IMR-90 (cell line): ENCODE measurements at regions not wholly inside any gene's neighbourhood (a gene's known extent, or its start where the extent isn't known, plus 50 kb on each side); places are given as distances from the start of the nearest gene placed in this dataset.

Source experiments
- ATAC-seq: fragments of 200-7000 bp; cut with Tn5 transposase; 2 replicates; pipeline ENCODE4 v1.9.1; 2020; ENCODE audit warnings: low read depth, mild to moderate bottlenecking, moderate library complexity
- BruUV-seq: library from RNA; stranded (reverse); fragments of 400-500 nt; replicated peaks from 2 replicates; lab custom pipeline; 2021; lab: Mats Ljungman, UMichigan
- CTCF ChIA-PET: fragments of 300-600 bp; formaldehyde crosslinking; extraction: SDS; loops from one replicate; lab custom pipeline; 2021; ENCODE audit warnings: antibody characterized with exemption; lab: Yijun Ruan, JAX
- POLR2A ChIA-PET: fragments of 300-600 bp; sonication (Branson Sonifier 250); formaldehyde crosslinking; loops from one replicate; lab custom pipeline; 2022; ENCODE audit warnings: antibody characterized with exemption; ENCODE audit not compliant: unreplicated experiment; lab: Charles Lee
- DNase-seq: peaks from one replicate; pipeline ENCODE4 v3.0.0; 2013
- H2AFZ ChIP-seq: replicated peaks from 2 replicates; pipeline ENCODE3; 2013; ENCODE audit warnings: low read length, mild to moderate bottlenecking; ENCODE audit not compliant: poor library complexity
- H2AK5ac ChIP-seq: 2 replicates; pipeline ENCODE4 v1.6.1; 2013; ENCODE audit warnings: low read depth, low read length, inconsistent platforms
- H2AK9ac ChIP-seq: replicated peaks from 2 replicates; pipeline ENCODE3; 2013; ENCODE audit warnings: mild to moderate bottlenecking, low read depth, low read length, moderate library complexity; ENCODE audit not compliant: poor library complexity
- H2BK120ac ChIP-seq: 2 replicates; pipeline ENCODE4 v1.6.1; 2013; ENCODE audit warnings: low read depth, low read length, inconsistent platforms
- H2BK15ac ChIP-seq: 3 replicates; pipeline ENCODE4 v1.6.1; 2013; ENCODE audit warnings: low read depth, low read length, inconsistent platforms
- H2BK20ac ChIP-seq: 2 replicates; pipeline ENCODE4 v1.6.1; 2013; ENCODE audit warnings: low read depth, mild to moderate bottlenecking, inconsistent platforms, low read length, moderate library complexity
- H2BK5ac ChIP-seq: 2 replicates; pipeline ENCODE4 v1.6.1; 2013; ENCODE audit warnings: mild to moderate bottlenecking, low read depth, low read length, inconsistent platforms; ENCODE audit not compliant: poor library complexity, severe bottlenecking
- H3K14ac ChIP-seq: replicated peaks from 2 replicates; pipeline ENCODE4 v1.6.1; 2013; ENCODE audit warnings: low read depth, low read length, inconsistent platforms
- H3K18ac ChIP-seq: 2 replicates; pipeline ENCODE4 v1.6.1; 2013; ENCODE audit warnings: low read depth, low read length, control low read depth
- H3K23ac ChIP-seq: 2 replicates; pipeline ENCODE4 v1.6.1; 2013; ENCODE audit warnings: low read depth, low read length, inconsistent platforms
- H3K27ac ChIP-seq: 2 replicates; pipeline ENCODE4 v1.5.1; 2013; ENCODE audit warnings: mild to moderate bottlenecking, control low read depth, low read length; ENCODE audit not compliant: insufficient read depth
- H3K27me3 ChIP-seq: 2 replicates; pipeline ENCODE4 v1.6.1; 2013; ENCODE audit warnings: low read length; ENCODE audit not compliant: control insufficient read depth, insufficient read depth
- H3K36me3 ChIP-seq: 2 replicates; pipeline ENCODE4 v1.6.1; 2013; ENCODE audit warnings: low read length, mixed read lengths; ENCODE audit not compliant: control insufficient read depth, insufficient read depth
- H3K4ac ChIP-seq: 2 replicates; pipeline ENCODE4 v1.6.1; 2013; ENCODE audit warnings: low read depth, low read length, inconsistent platforms
- H3K4me1 ChIP-seq: 2 replicates; pipeline ENCODE4 v1.6.1; 2013; ENCODE audit warnings: low read length, mixed read lengths; ENCODE audit not compliant: control insufficient read depth, insufficient read depth
- H3K4me2 ChIP-seq: 2 replicates; pipeline ENCODE4 v1.6.1; 2013; ENCODE audit warnings: low read depth, mild to moderate bottlenecking, control low read depth, low read length, moderate library complexity
- H3K4me3 ChIP-seq: 2 replicates; pipeline ENCODE4 v1.5.1; 2013; ENCODE audit warnings: low read depth, mild to moderate bottlenecking, control low read depth, low read length, moderate library complexity; ENCODE audit not compliant: insufficient read depth
- H3K56ac ChIP-seq: 2 replicates; pipeline ENCODE4 v1.6.1; 2013; ENCODE audit warnings: low read length, inconsistent platforms; ENCODE audit not compliant: insufficient read depth; ENCODE audit errors: extremely low read depth
- H3K79me1 ChIP-seq, 2 experiments: 2 replicates each; pipeline ENCODE4 v1.6.1; 2013; ENCODE audit warnings: low read length in 2 of 2, inconsistent platforms in 1 of 2, low read depth in 1 of 2
- H3K9ac ChIP-seq: 2 replicates; pipeline ENCODE4 v1.6.1; 2013; ENCODE audit warnings: low read depth, low read length, control low read depth
- H3K9me1 ChIP-seq: 2 replicates; pipeline ENCODE4 v1.6.1; 2013; ENCODE audit warnings: low read length, inconsistent platforms; ENCODE audit not compliant: insufficient read depth
- H3K9me3 ChIP-seq: 2 replicates; pipeline ENCODE4 v1.6.1; 2013; ENCODE audit warnings: low read length; ENCODE audit not compliant: control insufficient read depth, insufficient read depth
- H4K20me1 ChIP-seq: 2 replicates; pipeline ENCODE4 v1.6.1; 2013; ENCODE audit warnings: low read length, inconsistent platforms; ENCODE audit not compliant: insufficient read depth
- H4K5ac ChIP-seq: 2 replicates; pipeline ENCODE4 v1.6.1; 2013; ENCODE audit warnings: mild to moderate bottlenecking, low read depth, low read length, control low read depth
- H4K8ac ChIP-seq, 2 experiments: 2 replicates each; pipeline ENCODE4 v1.6.1; 2013; ENCODE audit warnings: low read depth in 2 of 2, low read length in 2 of 2, control low read depth in 1 of 2, inconsistent platforms in 1 of 2
- H4K91ac ChIP-seq: 2 replicates; pipeline ENCODE4 v1.6.1; 2013; ENCODE audit warnings: low read depth, low read length, inconsistent platforms; ENCODE audit not compliant: insufficient read depth
- BHLHE40 ChIP-seq: fragments of 150-350 bp; IDR thresholded peaks from 2 replicates; pipeline ENCODE4 v1.6.1; 2016; ENCODE audit warnings: mild to moderate bottlenecking, low read depth, low read length
- CEBPB ChIP-seq: IDR thresholded peaks from 2 replicates; pipeline ENCODE4 v1.6.1; 2012; ENCODE audit warnings: low read depth, low read length, improper control_type of control experiment
- CHD1 ChIP-seq: IDR thresholded peaks from 2 replicates; pipeline ENCODE4 v1.6.1; 2012; ENCODE audit warnings: low read depth, low read length, improper control_type of control experiment
- CTCF ChIP-seq: conservative IDR thresholded peaks from 2 replicates; pipeline ENCODE4 v1.5.1; 2012; ENCODE audit warnings: mild to moderate bottlenecking, low read depth, low read length, improper control_type of control experiment
- ELK1 ChIP-seq: fragments of 150-350 bp; IDR thresholded peaks from 2 replicates; pipeline ENCODE4 v1.6.1; 2016; ENCODE audit warnings: low read depth, mild to moderate bottlenecking, low read length, moderate library complexity, borderline replicate concordance
- FOS ChIP-seq: fragments of 150-350 bp; IDR thresholded peaks from 2 replicates; pipeline ENCODE4 v1.6.1; 2016; ENCODE audit warnings: low read depth, low read length
- MAFK ChIP-seq: IDR thresholded peaks from 2 replicates; pipeline ENCODE4 v1.6.1; 2012; ENCODE audit warnings: low read depth, low read length, improper control_type of control experiment
- MAZ ChIP-seq: IDR thresholded peaks from 2 replicates; pipeline ENCODE4 v1.6.1; 2012; ENCODE audit warnings: low read depth, mild to moderate bottlenecking, low read length, improper control_type of control experiment, moderate library complexity, borderline replicate concordance
- MXI1 ChIP-seq: IDR thresholded peaks from 2 replicates; pipeline ENCODE4 v1.6.1; 2012; ENCODE audit warnings: low read depth, mild to moderate bottlenecking, low read length, moderate library complexity, borderline replicate concordance
- NFE2L2 ChIP-seq: fragments of 150-350 bp; IDR thresholded peaks from 2 replicates; pipeline ENCODE4 v1.6.1; 2016; ENCODE audit warnings: low read depth, mild to moderate bottlenecking, low read length
- POLR2A ChIP-seq: IDR thresholded peaks from 2 replicates; pipeline ENCODE4 v1.6.1; 2012; ENCODE audit warnings: mild to moderate bottlenecking, low read depth, low read length
- RAD21 ChIP-seq: IDR thresholded peaks from 2 replicates; pipeline ENCODE4 v1.6.1; 2012; ENCODE audit warnings: low read length, improper control_type of control experiment
- RCOR1 ChIP-seq: IDR thresholded peaks from 2 replicates; pipeline ENCODE4 v1.6.1; 2012; ENCODE audit warnings: mild to moderate bottlenecking, low read length, improper control_type of control experiment; ENCODE audit not compliant: insufficient replicate concordance
- RFX5 ChIP-seq: IDR thresholded peaks from 2 replicates; pipeline ENCODE4 v1.8.0; 2012; ENCODE audit warnings: low read depth, mild to moderate bottlenecking, low read length, moderate library complexity
- SMC3 ChIP-seq: fragments of 150-350 bp; IDR thresholded peaks from 2 replicates; pipeline ENCODE4 v1.6.1; 2016; ENCODE audit warnings: low read depth, mild to moderate bottlenecking, antibody characterized with exemption, low read length, moderate library complexity
- USF2 ChIP-seq: fragments of 150-350 bp; IDR thresholded peaks from 2 replicates; pipeline ENCODE4 v1.6.1; 2017; ENCODE audit warnings: mild to moderate bottlenecking, antibody characterized with exemption, low read length, low read depth
- WGBS, 2 experiments: methylation state at CpG; one replicate each; pipeline versions ENCODE4 v1.1.5 to v1.1.7; 2013; ENCODE audit warnings: missing lambda C conversion rate in 2 of 2; ENCODE audit not compliant: insufficient read length in 1 of 2; ENCODE audit errors: extremely low coverage in 2 of 2; 5-methylcytosine and 5-hydroxymethylcytosine counted together
- dilution Hi-C: fragments of 300-500 bp; cut with HindIII; formaldehyde crosslinking; loops from one replicate; pipeline ENCODE4 v1.14.3; 2018; ENCODE audit warnings: low sequenced_read_pairs; ENCODE audit not compliant: unreplicated experiment
- in situ Hi-C: fragments of 300-500 bp; cut with MboI; formaldehyde crosslinking; loops from 3 replicates; pipeline ENCODE4 v1.14.3; 2019; ENCODE audit warnings: low sequenced_read_pairs, inconsistent platforms, mixed read lengths
- intact Hi-C: fragments of 100-400 bp; cut with micrococcal nuclease; formaldehyde crosslinking; loops from 2 replicates; pipeline ENCODE4 v1.10.0; 2022

- BruUV-seq: no TSS peak
- ChIA-PET CTCF (interaction anchor here (1.1 kb wide), 1 partner anchor 11 kb away, joined by 3 read pairs; no protein-coding TSS in a partner anchor), POLR2A (no interaction called here)
- H3K36me3 ChIP-seq: no peaks in the 10 kb centered on the region
- H3K9me3 ChIP-seq: peaks cover 8% of the 10 kb centered on the region
- DNase-seq: no peak
- H2BK5ac ChIP-seq: no peak overlapping the region
- in situ Hi-C loops: loop anchor here (10.0 to 25.0 kb wide), 2 partner anchors 174 to 357 kb away; no protein-coding TSS in a partner anchor
- no peak overlapping the region for H2BK20ac ChIP-seq
- no peak overlapping the region for H2BK120ac ChIP-seq
- H3K4ac ChIP-seq: no peak overlapping the region
- H3K56ac ChIP-seq: no peak overlapping the region
- no peak overlapping the region for H3K9ac ChIP-seq
- TF ChIP-seq CTCF: no peak
- TF ChIP-seq FOS: no peak
- TF ChIP-seq MAFK: no peak
- no peak for TF ChIP-seq CHD1
- no peak for TF ChIP-seq ELK1
- no peak for TF ChIP-seq RAD21
- no peak for TF ChIP-seq POLR2A
- TF ChIP-seq MAZ: no peak
- no peak for TF ChIP-seq BHLHE40
- no peak for TF ChIP-seq RCOR1
- TF ChIP-seq MXI1: no peak
- TF ChIP-seq CEBPB: no peak
- no peak for TF ChIP-seq USF2
- no peak for TF ChIP-seq RFX5
- no peak for TF ChIP-seq NFE2L2
- TF ChIP-seq SMC3: no peak
- H4K8ac ChIP-seq: no peak overlapping the region
- no peak overlapping the region for H3K27ac ChIP-seq
- H3K9me1 ChIP-seq: no peaks in the 10 kb centered on the region
- no peak overlapping the region for H3K14ac ChIP-seq
- no peak overlapping the region for H3K4me3 ChIP-seq
- H2AK5ac ChIP-seq: no peak overlapping the region
- no peaks in the 10 kb centered on the region for H3K79me1 ChIP-seq
- H4K5ac ChIP-seq: no peak overlapping the region
- H2AFZ ChIP-seq: no peak overlapping the region
- H3K23ac ChIP-seq: no peak overlapping the region
- WGBS, 2 experiments: no CpG with 5 or more reads among the region's 1 CpG
- H4K20me1 ChIP-seq: no peaks in the 10 kb centered on the region
- H3K18ac ChIP-seq: no peak overlapping the region
- intact Hi-C loops: loop anchor here (2.0 to 5.0 kb wide), 4 partner anchors 102 to 374 kb away; no protein-coding TSS in a partner anchor
- H2AK9ac ChIP-seq: no peak overlapping the region
- peaks cover 6% of the 10 kb centered on the region; the same call in 1 of the 2 replicates for H3K27me3 ChIP-seq
- H3K4me1 ChIP-seq: no peaks in the 10 kb centered on the region
- dilution Hi-C loops: no loop called here
- no peak overlapping the region for H3K4me2 ChIP-seq
- no peak overlapping the region for H2BK15ac ChIP-seq
- no peak overlapping the region for H4K91ac ChIP-seq
- ATAC-seq: no peak
Measured at GRCh38 chr2:190780594-190780993, 100.0 kb upstream of the GLS start.
